ENCODE measurements at regions not wholly inside any gene's neighbourhood (a gene's known extent, or its start where the extent isn't known, plus 50 kb on each side); places are given as distances from the start of the nearest gene placed in this dataset.
A peak's percentile ranks its signal among the peaks of the same experiment; 100 is the strongest.
"Not testable (repeated sequence)": the region's sequence is repeated elsewhere in the genome, so short reads cannot be mapped to it uniquely, and the experiment has no call there.

DNA sequence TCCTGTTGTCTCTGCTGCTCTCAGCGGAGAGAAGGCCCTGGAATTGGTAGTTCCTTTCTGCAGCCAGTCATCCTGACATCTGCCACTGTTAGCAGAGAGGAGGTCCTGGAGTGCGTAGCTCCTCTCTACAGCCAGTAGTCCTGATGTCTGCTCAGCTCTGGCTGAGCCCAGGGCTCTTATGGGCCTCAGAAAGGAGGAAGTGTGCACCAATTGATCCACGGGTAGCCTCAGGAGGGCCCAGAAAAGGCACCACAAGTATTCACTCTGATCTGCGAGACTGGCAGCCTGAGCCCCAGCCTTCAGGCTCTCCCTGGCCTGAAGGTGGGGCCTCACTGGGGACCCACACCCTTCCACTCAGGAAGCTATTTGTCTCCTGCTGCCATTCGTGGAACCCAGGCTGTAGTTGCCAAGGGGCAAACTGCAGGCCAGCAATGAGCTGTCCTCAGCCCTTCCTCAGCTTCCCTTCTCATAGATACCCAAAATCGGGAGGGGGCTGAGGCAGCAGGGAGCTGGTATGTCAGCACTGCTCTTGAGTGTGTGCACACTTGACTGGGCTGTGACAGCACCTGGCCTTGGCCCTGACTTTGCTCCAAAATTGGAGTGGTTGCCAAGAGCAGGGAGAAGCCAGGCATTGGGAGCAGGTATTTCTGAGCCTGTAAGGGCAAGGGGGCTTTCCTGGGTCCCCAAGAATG, 1049.5 kb upstream of the ACO1 start:
- no peak for DNase-seq

DNA sequence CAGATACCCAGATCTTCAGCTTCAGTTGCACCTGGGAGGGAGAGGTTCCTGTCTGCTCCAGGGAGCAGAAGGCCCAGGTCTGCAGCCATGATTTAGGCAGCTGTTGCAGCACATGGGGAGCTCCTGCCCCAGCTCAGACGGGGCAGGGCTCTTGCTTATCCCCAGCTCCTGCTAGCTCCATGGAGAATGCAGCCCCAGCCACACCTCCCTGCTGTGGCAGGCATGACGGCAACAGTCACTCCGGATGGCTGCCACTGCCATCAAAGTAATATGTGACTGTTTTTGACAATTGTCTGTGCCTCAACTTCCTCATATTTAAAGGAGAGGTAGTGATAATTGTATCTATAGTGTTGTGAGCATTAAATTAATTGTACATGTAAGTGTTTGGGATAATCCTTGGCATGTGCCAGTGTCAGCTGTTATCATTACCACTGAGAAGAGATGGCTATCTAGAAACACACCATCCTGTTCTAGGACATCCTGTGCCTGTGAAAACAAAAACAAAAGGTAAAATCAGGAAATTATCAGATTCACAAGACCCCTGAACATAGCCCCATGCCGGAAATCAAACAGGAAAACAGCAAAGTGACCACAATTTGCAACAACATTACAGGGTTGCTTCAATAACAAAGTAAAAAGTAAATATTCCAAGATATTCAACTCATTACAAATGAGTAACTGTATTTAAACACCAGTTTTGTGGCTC, 1048.8 kb upstream of the ACO1 start:
- DNase-seq, result no peak

DNA sequence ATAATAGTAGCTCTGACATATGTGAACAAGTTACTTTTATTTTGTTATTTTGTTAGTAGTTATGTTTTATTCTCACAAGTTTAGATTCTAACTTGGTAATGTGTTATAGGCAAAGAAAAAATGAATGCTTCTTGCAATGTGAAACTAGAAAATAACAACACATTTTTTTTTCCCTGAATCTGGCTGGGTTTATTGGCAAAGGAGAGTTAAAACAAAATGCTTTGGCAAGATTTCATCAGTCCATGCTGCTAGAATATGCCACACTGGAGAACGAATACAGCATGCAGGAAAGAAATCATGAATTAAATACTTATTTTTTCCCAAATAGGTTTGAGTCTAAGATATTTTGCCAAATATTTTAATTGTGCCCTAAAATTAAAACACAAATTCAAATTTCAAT, 1048.1 kb upstream of the ACO1 start:
- no peak for DNase-seq

DNA sequence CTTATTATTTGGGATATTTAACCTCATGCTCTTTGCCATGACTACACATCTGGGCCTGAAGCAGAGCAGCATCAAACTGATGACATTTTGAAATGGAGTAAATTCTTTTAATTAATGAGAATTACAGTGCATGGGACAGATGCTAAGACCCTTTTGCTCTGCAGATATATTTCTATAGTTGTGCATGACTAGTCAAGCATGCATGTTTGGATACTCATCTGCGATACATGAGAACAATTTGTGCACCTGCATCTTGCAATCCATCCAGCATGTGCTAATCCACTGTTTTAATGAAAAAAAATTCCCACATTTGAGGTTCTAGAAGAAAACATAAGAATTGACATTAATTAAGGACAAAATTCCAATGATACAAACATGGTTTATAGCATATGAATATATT, 1047.6 kb upstream of the ACO1 start:
- DNase-seq, result no peak

DNA sequence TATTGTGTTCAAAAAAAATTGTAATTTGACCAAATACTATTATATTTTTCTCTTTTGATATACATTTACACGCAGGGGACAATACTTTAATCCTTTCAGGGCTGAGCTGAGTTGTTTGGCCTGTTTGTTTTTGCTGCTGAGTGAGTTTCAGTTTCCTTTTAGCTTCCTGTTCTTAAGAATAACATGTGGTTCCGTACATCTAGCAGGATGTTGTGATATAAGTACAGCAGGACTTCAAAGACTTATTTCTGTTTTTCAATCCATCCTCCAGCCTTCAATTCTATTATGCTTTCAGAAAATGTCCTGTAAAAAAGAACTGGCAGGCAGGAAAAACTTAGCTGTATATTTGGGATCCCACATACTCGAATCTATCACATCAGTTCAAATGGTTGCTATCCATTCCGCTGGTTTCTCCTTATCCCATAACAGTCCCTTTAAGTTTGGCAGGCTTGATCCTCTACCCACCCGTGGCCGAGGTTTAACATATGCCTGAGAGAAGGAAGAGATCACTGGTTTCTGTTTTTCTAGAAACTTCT, 1037.3 kb upstream of the ACO1 start:
- DNase-seq, result peak; percentile 13

DNA sequence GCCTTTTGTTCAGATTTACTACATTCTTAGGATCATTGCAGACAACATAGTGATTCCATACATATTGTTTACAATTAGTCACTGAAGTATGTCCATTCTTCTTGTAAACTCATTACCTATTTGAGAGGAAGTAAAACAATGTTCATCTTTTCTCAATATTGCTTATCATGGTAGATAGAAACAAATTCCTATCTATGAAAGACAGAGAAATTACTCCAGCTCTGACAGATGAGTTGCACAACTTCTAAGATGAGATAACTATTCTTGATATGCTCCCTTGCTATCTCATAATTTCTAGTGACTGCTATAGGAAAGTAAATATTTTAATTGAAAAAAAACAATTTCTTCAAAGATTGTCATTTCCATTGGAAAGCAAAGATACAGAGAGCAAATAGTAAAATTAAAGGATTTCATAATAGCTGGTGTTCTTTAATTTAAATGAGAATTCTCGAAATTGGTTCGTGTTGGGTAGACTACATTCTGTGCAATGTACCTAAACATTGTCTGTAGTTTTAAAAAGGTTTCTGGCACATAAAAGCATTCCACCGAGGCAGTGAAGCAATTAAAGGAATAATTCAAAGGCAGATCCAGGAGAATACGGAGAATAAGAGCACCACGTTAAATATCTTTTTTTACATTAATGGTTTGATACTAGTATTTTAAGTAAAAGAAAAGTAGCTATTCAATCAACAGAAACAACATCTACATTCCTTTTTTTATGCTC, 1029.1 kb upstream of the ACO1 start:
- peak; percentile 3 for DNase-seq

DNA sequence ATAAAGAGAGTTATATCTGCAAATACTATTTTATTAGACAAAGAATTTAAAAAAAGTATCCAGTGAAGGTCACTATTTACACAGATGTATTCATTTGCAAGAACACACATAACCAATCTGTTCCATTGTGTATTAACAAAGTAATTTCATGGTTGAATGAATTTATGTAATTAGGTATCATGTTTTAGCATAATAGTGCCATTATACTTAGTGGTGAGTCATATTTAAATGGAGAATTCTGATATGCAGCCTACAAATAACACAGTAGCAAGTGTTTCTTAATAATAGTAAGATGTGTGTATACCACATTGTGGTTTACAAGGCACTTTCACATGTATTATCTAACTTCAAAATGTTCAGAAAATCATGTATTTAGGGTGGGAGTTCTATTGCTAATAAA, 1028.5 kb upstream of the ACO1 start:
- DNase-seq, result no peak

DNA sequence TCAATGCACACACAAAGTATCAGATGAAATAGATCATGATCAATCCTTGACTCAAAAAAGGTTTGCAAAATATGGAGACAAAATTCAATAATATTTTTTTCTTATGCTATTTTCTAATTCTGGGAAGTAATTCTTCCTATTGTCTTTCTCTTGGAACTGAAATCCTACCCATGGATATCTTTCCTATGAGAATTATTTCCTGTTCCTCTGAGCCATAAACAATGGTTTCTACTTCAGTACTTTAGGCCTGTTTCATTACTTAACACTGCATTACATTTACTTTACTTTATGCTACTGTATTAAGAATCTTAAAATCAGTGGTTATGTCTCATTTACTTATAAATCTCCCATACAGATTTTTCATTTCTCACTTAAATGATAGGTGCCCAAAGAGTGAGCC, 1025.4 kb upstream of the ACO1 start:
- no peak for DNase-seq

DNA sequence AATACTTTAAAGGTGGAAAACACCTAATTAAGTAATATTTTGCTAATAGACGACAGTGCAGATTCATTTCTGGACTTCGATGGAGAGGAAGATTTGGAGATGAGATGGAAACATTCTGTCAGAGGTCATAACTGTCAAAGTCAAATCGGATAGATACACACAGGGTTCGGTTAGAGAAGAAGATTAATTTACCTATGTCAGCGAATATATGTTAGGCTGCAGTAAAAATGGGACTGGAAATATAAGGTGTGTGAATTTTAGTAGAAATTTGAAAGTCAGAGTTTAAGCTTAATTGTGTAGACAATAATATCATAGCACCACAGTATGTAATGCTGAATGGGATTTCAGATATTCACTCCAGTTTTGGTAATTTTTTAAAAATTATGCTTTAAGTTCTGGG, 1020.3 kb upstream of the ACO1 start:
- no peak for DNase-seq

DNA sequence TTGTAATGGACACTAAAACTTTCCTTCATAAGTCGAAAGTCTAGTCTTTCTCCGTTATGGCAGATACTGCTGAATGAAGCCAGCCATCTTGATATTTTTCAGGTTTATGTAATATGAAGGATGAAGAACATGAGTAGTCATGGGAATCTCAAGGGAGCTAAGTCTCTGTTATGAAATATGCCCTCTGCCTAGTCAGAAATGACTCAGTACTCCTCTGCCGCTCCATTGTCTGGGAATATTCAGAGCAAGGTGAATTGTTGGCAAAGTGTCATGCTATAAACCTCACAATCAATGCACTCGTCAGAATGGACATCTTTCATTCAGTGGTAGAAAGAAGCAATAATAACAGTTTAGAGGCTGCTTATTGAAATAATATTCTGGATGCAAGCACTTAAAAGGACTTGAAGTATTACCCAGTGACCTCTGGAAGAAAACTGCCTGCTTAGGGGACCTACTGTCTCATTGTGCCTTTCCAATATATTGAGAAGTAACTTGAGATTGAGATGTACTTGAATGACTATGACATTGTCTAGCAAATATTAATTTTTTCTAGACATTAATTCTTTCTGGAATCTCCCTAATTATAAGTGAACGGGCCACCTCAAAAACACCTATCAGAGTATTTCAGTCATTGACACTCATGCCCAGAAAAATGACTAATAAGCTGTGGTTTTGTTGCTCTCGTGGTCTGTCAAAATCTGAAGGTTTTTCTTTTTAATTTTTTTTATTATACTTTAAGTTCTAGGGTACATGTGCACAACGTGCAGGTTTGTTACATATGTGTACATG, 1011.5 kb upstream of the ACO1 start:
- no peak for DNase-seq

DNA sequence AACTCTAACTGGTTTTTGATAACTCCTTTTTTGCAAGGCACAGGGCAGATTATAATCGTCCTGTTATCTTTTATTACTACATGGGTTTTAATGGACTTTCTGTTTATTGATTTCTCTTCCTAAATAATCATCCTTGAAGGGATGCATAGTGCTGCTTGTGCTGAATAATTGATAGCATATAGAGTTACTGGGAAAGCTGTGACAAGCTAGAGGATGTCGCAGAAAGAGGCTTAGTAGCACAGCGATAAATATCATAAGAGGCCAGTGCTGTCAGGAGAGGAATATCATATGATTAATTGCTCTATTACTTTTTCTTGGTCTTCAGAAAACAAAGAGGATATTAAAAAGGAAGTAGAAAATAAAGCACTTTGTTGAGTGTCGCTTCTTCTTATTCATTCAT, 1007.1 kb upstream of the ACO1 start:
- no peak for DNase-seq

DNA sequence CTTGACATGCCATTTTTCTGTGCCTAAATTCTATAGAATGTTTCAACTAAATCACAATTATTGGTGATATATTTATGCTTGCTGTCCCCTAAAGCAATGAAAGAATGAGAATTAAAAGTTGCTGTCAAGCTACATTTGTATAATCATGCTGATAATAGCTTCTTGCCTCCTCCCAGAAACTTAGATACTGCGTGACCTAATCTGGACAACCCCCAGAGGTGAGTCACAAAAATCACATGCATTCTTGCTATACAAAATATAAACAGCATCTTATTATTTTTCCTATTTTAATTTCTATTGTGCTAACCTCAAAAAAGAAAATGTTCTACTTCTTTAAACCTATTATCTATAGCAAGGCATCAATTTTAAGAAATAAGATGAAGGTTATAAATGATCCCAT, 995.8 kb upstream of the ACO1 start:
- no peak for DNase-seq

DNA sequence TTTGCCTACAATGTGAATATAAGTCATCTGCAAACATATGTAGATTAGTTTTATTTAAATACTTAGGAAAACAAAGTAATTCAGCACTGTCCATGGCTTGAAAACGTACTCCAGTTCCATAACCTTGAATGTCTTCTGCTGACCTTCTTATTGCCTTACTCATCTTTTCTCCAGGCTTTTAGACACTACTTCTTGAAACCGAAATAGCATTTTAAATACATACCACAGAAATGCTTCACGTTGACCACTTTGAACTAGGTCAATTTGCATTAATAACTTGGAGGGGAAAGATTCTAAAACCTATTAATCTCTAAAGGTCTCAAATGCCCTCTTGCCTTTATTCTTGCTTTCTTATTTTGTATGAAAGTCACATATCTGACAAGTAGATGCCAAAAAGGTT, 995.4 kb upstream of the ACO1 start:
- no peak for DNase-seq

DNA sequence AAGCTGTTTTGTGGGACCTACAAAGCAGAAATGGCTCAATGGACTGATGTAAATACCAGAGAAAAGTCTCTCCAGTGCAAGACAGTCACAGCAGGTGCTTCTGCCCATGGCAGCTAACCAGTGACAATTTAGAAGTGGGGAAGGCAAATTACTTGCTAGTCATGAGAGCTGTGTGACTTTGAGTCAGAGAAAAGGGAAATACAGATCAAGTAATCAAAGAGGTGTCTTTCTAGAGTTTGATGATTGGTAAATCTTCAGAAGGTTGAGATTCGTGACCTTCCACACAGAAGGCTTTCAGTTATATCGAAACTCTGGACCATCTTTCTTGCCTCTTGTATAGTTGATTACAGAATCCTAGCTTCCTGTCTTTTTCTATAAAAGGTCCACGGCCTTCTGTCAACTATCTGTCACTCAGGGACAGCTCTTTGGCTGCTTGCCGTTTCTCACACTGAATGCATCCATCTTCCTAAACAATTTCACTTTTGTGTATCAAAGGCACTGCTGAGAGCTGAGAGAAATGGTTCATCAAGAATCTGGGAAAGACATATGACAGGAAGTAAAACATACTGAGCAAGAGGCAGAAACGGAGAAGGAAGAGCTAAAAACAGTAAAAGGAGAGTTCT, 993.9 kb upstream of the ACO1 start:
- DNase-seq, result no peak

DNA sequence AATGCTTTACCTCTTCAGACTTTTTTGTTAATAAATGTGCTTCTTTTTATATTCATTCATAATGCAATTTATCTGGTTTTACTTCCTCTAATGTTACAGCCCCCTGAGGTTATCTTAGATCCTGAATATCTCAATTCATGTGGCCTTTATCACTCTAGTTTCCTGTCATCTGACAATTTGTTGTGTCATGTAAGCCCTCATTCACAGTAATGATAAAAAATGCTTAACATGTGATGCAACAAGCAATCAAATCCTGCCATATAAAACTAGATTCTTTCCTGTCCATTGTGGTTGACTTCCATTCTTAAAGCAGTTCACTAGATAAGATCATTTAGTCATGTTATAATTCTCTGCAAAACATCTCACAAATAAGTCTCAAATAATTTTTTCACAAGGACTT, 991.2 kb upstream of the ACO1 start:
- peak; percentile 44 for DNase-seq

DNA sequence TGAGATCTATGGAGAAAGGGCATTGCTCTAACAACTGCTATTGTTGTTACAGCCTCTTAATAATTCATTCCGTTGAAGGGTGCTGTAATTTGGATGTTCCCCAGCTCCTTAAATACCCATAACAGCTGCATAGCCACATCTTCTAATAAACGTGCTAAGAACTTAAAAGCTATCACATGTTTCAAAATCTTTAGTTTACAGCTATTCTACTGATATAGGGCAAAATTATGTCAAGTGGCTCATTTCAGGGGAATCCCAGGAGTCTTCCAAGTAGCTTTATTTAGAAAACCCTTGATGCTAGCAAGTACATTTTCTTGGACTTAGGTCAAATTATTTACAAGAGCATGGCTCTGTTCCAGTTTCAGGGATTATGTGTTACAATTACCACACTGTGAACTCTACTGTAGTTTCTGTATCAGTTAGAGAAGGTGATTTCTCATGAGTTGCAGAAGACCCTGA, 990.4 kb upstream of the ACO1 start:
- no peak for DNase-seq

DNA sequence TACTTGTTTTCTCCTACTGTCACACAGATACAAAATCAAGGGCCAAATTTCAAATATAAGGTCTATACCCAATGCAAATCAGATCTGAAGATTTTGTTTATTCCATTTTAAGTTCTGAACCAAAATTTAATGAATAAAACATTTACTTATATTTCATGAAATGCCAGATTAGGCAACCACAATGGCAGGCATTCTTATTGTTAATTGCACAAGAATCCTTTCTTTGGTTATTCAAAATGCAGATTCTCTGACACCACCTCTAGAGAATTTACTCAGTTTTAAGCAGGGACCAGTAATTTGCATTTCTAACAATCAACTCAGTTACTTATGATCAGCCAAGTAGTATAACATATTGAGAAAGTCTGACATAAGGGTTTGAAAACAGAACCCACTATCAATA, 972.4 kb upstream of the ACO1 start:
- no peak for DNase-seq

DNA sequence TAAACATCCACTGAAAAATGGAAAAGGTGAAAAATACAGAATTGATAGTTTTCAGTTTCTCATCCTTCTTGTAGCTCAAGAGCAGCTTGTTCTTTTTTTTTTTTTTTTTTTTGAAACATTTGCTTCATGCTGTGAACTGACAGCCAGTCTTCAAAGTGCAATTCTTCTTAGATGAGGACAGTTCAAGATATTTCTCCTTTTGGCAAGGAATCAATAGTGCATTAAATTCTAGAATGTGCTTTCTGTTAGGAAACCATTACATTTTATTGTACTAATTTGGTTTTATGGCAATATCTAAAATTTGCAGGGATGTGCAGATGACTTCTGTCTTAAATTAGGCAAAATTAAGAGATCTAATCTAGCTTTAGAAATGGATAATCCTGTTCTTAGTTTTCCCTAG, 969.3 kb upstream of the ACO1 start:
- no peak for DNase-seq

DNA sequence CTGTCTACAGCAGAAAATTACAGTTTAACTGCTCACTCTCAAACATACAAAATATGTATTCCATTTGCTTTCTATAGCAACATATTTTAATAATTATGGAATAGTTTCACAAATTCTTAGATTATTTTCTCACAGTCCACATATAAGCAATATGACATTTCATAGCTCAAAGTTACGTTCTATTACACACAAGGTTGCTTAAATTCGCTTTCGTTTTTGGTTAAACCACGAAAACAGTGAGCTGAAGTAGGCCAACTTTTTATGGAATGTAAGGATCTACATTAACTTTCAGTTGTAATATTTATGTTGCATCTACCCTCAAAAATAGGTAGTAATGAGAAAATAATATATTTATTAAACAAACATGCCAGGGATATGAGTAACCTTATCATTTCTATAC, 966.0 kb upstream of the ACO1 start:
- no peak for DNase-seq

DNA sequence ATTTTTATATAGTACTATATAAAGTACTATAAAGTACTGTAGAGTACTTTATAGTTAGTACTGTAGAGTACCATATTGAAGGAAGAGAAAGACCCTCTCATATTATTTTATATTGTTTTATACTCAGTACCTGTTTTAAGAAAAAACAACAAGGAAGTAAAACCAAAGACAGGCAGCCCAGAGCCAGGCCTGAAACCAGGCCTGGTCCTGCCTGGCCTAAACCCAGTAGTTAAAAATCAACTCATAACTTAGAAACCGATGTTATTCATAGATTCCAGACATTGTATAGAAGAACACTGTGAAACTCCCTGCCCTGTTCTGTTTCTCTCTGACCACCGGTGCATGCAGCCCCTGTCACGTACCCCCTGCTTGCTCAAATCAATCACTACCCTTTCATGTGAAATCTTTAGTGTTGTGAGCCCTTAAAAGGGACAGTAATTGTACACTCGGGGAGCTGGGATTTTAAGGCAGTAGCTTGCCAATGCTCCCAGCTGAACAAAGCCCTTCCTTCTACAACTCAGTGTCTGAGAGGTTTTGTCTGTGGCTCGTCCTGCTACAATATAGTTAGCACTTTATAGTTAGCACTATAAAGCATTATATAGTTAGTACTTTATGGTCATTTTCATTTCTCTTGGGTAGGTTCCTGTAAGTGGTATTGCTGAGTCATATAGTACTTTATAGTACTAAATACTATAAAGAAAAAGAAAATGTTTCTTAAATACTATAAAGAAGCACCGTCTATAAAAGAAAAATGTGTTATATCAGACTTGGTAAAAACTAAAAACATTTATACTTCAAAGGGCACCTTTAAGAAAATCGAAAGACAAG, 940.6 kb upstream of the ACO1 start:
- DNase-seq, result not testable (repeated sequence)

DNA sequence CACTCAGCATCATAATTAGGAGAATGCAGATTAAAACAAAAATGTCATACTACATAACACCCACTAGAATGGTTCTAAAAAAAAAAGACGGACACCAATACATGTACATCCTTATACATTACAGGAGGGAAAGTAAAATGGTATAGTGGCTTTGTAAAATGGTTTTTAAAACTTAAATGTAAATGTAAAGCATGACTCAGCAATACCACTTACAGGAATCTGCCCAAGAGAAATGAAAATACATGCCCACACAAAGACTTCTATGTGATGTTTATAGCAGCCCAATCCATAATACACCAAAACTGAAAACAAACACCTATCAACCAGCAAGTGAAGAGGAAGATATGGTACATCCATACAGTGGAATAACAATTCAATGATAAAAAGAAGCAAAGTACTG, 939.1 kb upstream of the ACO1 start:
- DNase-seq, result no peak

DNA sequence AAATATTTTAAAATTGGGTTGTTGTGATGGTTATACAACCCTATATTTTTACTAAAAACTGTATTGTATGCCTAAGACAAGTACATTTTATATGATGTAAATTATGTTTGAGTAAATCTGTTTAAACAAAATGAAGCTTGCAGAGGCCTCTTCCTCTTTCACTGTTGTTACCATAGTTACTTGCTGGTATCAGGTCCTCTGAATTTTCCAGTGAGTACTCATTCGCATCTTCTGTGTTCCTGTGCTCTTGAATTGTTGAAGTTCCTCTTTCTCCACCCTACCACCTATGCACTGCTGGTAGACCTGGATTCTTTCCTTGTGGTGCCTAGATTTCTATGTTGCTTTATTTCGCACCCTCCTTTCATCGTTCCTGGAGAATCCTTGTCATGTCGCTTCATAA, 938.5 kb upstream of the ACO1 start:
- DNase-seq, result no peak
